Tibial nerve (tissue), 4 donors: ENCODE measurements at regions not wholly inside any gene's neighbourhood (a gene's known extent, or its start where the extent isn't known, plus 50 kb on each side); places are given as distances from the start of the nearest gene placed in this dataset.

Experiments
- CTCF ChIP-seq, 5 experiments: fragments of 200-600 bp in 3 of 5; fragments of 450-650 bp in 2 of 5; sonication (generic) in 3 of 5; IDR thresholded peaks; one replicate each; pipeline ENCODE4 v1.5.1; 2016 to 2019; ENCODE audit warnings: antibody characterized with exemption in 5 of 5, mild to moderate bottlenecking in 3 of 5, moderate library complexity in 2 of 5
- EP300 ChIP-seq, 2 donors: sonication (generic); formaldehyde crosslinking; IDR thresholded peaks; one replicate each; pipeline ENCODE4 v1.6.1; 2017; ENCODE audit warnings: antibody characterized with exemption in 2 of 2, mild to moderate bottlenecking in 1 of 2
- POLR2A ChIP-seq, 2 donors: fragments of 450-650 bp; IDR thresholded peaks; one replicate each; pipeline ENCODE4 v1.6.1; 2017; ENCODE audit warnings: antibody characterized with exemption in 2 of 2, mild to moderate bottlenecking in 2 of 2, moderate library complexity in 2 of 2

GRCh38 chr21:23223882-23224281, 2225.7 kb downstream of the NCAM2 start:
- TF ChIP-seq CTCF (IDR thresholded peaks at IDR 0.05), result no peak
- TF ChIP-seq POLR2A (IDR thresholded peaks at IDR 0.05), result no peak
- no peak for TF ChIP-seq EP300 (IDR thresholded peaks at IDR 0.05)
